ENCODE measurements at regions not wholly inside any gene's neighbourhood (a gene's known extent, or its start where the extent isn't known, plus 50 kb on each side); places are given as distances from the start of the nearest gene placed in this dataset.
A peak's percentile ranks its signal among the peaks of the same experiment; 100 is the strongest.

GRCh38 chr12:94038605-94039004, 109.8 kb upstream of the PLXNC1 start:
- WGBS, 2 donors = 92 to 97% methylated on average over 2 of the region's 2 CpGs
- Histone ChIP-seq H3K27me3 (no peaks in the 10 kb centered on the region), H3K9me3 (peaks cover 0 to 17% (median 4%) of the 10 kb centered on the region in 4 donors), H3K4me1 (peaks cover 0 to 10% (median 0%) of the 10 kb centered on the region in 4 donors), H3K36me3 (no peaks in the 10 kb centered on the region), H3K4me3 (no peak overlapping the region), H3K27ac (no peak overlapping the region)
- DNase-seq (ENCODE audit: low spot score in 2 of 2) = no peak
- no peak for TF ChIP-seq POLR2A (IDR thresholded peaks at IDR 0.05)
- TF ChIP-seq EP300 (IDR thresholded peaks at IDR 0.05) = no peak
- TF ChIP-seq CTCF (IDR thresholded peaks at IDR 0.05) = no peak

GRCh38 chr12:94039199-94039840, 109.1 kb upstream of the PLXNC1 start:
- H3K27me3 ChIP-seq = no peaks in the 10 kb centered on the region
- no peaks in the 10 kb centered on the region for H3K36me3 ChIP-seq
- peak overlapping the region in 1 of 4 donors; percentile 19 for H3K27ac ChIP-seq
- TF ChIP-seq POLR2A (IDR thresholded peaks at IDR 0.05) (no peak), CTCF (IDR thresholded peaks at IDR 0.05) (no peak), EP300 (IDR thresholded peaks at IDR 0.05) (no peak)
- peaks cover 0 to 10% (median 0%) of the 10 kb centered on the region in 4 donors for H3K4me1 ChIP-seq
- H3K9me3 ChIP-seq = peaks cover 0 to 17% (median 4%) of the 10 kb centered on the region in 4 donors
- H3K4me3 ChIP-seq = no peak overlapping the region
- DNase-seq (ENCODE audit: low spot score in 2 of 2) = no peak

DNA sequence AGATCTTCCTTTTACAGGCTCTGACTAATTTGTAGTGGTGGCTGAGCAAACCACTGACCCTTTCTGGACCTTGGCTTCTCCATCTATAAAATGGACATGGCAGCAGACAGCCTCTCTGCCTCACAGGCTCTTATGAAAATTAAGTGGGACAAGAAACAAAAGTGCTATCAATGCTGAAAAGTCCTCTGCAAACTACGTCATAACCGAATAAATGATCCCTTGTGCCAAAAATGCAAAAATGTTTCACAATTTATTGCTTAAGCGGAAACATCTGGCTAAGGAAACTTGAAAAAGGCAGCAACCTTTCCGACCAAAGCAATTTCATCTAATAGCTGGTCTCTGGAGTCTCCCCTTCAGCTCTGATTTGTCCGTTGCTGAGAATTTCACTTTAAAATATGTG, 108.5 kb upstream of the PLXNC1 start:
- WGBS, 2 donors = 62 to 73% methylated on average over 5 of the region's 5 CpGs
- H3K27me3 ChIP-seq = no peaks in the 10 kb centered on the region
- H3K27ac ChIP-seq = peak overlapping the region in 1 of 4 donors; percentile 19
- H3K4me3 ChIP-seq = no peak overlapping the region
- DNase-seq (ENCODE audit: low spot score in 2 of 2) = peak in 1 of 2 donors; percentile 11
- H3K9me3 ChIP-seq = peaks cover 0 to 11% (median 4%) of the 10 kb centered on the region in 4 donors
- TF ChIP-seq POLR2A (IDR thresholded peaks at IDR 0.05) (no peak), EP300 (IDR thresholded peaks at IDR 0.05) (peak in 1 of 2 donors; percentile 80)
- H3K4me1 ChIP-seq = peaks cover 0 to 10% (median 0%) of the 10 kb centered on the region in 4 donors
- H3K36me3 ChIP-seq = no peaks in the 10 kb centered on the region

DNA sequence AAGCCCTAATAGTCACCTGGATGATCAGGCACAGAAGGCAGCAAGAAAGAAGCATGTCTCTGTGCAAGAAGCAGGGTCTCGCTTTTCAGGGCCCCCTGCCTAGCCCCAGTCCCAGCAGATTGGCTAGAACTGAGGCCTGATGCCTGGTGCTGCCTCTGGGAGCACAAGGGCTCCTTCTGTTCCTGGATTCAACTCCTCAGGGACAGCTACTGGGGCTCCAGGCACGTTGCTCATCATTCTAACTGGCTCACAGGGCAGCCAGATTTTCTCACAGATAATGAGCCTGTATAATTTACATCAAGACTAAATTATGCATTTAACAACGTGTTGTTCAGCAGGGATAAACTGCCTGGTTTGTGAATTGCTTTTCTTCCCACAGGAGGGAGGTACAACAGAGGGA, 106.5 kb upstream of the PLXNC1 start:
- 33 to 47% methylated on average over 3 of the region's 3 CpGs for WGBS, 2 donors
- Histone ChIP-seq H3K4me3 (no peak overlapping the region), H3K27me3 (no peaks in the 10 kb centered on the region), H3K9me3 (peaks cover 0 to 11% (median 3%) of the 10 kb centered on the region in 4 donors), H3K4me1 (peaks cover 0 to 10% (median 0%) of the 10 kb centered on the region in 4 donors), H3K27ac (peak overlapping the region in 1 of 4 donors; percentile 18), H3K36me3 (no peaks in the 10 kb centered on the region)
- DNase-seq (ENCODE audit: low spot score in 2 of 2) = no peak
- no peak for TF ChIP-seq EP300 (IDR thresholded peaks at IDR 0.05)
- no peak for TF ChIP-seq POLR2A (IDR thresholded peaks at IDR 0.05)
- TF ChIP-seq CTCF (IDR thresholded peaks at IDR 0.05) = no peak

DNA sequence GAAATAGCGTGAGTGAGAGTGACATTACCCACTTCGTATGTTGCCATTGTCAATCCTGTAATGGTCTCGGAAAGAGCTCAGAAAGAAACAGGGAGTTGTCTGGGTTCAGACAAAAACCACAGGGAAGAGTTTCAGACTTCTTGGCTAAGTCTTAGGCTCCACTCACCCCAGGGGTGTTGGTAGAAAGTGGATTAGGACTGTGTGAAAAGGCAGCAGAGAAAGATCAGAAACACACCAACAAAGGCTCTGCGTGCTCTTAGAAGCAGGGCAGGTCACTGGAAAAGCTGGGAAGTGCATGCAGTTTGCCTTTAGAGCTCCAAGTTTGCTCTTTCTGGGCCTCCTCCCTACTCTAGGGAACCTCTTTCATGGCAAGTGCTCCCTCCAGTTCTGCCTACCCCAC, 106.1 kb upstream of the PLXNC1 start:
- Histone ChIP-seq H3K27ac (peak overlapping the region in 1 of 4 donors; percentile 18), H3K4me3 (no peak overlapping the region), H3K4me1 (peaks cover 0 to 10% (median 0%) of the 10 kb centered on the region in 4 donors), H3K36me3 (no peaks in the 10 kb centered on the region), H3K9me3 (peaks cover 0 to 11% (median 3%) of the 10 kb centered on the region in 4 donors), H3K27me3 (no peaks in the 10 kb centered on the region)
- WGBS, 2 donors = 59 to 70% methylated on average over 4 of the region's 4 CpGs
- DNase-seq (ENCODE audit: low spot score in 2 of 2) = no peak
- TF ChIP-seq EP300 (IDR thresholded peaks at IDR 0.05) (no peak), CTCF (IDR thresholded peaks at IDR 0.05) (no peak), POLR2A (IDR thresholded peaks at IDR 0.05) (no peak)
